Gastroesophageal sphincter (tissue), 4 donors: ENCODE measurements at regions not wholly inside any gene's neighbourhood (a gene's known extent, or its start where the extent isn't known, plus 50 kb on each side); places are given as distances from the start of the nearest gene placed in this dataset.

Experiments used
- ATAC-seq: fragments of 150-250 bp; one replicate; pipeline ENCODE4 v1.9.1; 2016; ENCODE audit warnings: mild to moderate bottlenecking, moderate library complexity
- H3K27ac ChIP-seq, 4 donors: fragments of 200-600 bp; sonication (generic) in 3 of 4; 1 replicate in 3 of 4; 2 replicates in 1 of 4; pipeline ENCODE4 v1.5.1; 2016 to 2019
- H3K27me3 ChIP-seq: fragments of 200-600 bp; sonication (generic); one replicate; pipeline ENCODE4 v1.5.1; 2019
- H3K36me3 ChIP-seq, 2 donors: fragments of 200-600 bp; sonication (generic); one replicate each; pipeline ENCODE4 v1.5.1; 2019; ENCODE audit warnings: control low read depth in 1 of 2
- H3K4me1 ChIP-seq, 3 donors: fragments of 200-600 bp; sonication (generic); 1 replicate in 2 of 3; 2 replicates in 1 of 3; pipeline ENCODE4 v1.5.1; 2016 to 2019; ENCODE audit warnings: control low read depth in 2 of 3
- H3K4me3 ChIP-seq, 2 donors: fragments of 200-600 bp; sonication (generic); one replicate each; pipeline ENCODE4 v1.5.1; 2019; ENCODE audit warnings: mild to moderate bottlenecking in 1 of 2, moderate library complexity in 1 of 2
- H3K9me3 ChIP-seq, 3 donors: fragments of 200-600 bp; sonication (generic); one replicate each; pipeline ENCODE4 v1.5.1; 2017 to 2019; ENCODE audit warnings: control low read depth in 2 of 3
- CTCF ChIP-seq, 4 experiments: fragments of 200-600 bp in 2 of 4; fragments of 450-650 bp in 2 of 4; sonication (generic) in 1 of 4; IDR thresholded peaks; one replicate each; pipeline ENCODE4 v1.5.1; 2017 to 2019; ENCODE audit warnings: antibody characterized with exemption in 4 of 4, mild to moderate bottlenecking in 2 of 4, moderate library complexity in 2 of 4
- EP300 ChIP-seq: sonication (generic); formaldehyde crosslinking; IDR thresholded peaks from one replicate; pipeline ENCODE4 v1.6.1; 2017; ENCODE audit warnings: antibody characterized with exemption, mild to moderate bottlenecking
- POLR2A ChIP-seq, 2 donors: fragments of 450-650 bp; IDR thresholded peaks; one replicate each; pipeline ENCODE4 v1.6.1; 2017; ENCODE audit warnings: antibody characterized with exemption in 2 of 2, mild to moderate bottlenecking in 2 of 2, moderate library complexity in 1 of 2
- POLR2AphosphoS5 ChIP-seq: sonication (generic); formaldehyde crosslinking; IDR thresholded peaks from one replicate; pipeline ENCODE4 v1.6.1; 2017; ENCODE audit warnings: antibody characterized with exemption
- WGBS, 2 donors: methylation state at CpG; one replicate each; pipeline ENCODE4 v1.1.5; 2018; ENCODE audit warnings: low coverage in 1 of 2; 5-methylcytosine and 5-hydroxymethylcytosine counted together

DNA sequence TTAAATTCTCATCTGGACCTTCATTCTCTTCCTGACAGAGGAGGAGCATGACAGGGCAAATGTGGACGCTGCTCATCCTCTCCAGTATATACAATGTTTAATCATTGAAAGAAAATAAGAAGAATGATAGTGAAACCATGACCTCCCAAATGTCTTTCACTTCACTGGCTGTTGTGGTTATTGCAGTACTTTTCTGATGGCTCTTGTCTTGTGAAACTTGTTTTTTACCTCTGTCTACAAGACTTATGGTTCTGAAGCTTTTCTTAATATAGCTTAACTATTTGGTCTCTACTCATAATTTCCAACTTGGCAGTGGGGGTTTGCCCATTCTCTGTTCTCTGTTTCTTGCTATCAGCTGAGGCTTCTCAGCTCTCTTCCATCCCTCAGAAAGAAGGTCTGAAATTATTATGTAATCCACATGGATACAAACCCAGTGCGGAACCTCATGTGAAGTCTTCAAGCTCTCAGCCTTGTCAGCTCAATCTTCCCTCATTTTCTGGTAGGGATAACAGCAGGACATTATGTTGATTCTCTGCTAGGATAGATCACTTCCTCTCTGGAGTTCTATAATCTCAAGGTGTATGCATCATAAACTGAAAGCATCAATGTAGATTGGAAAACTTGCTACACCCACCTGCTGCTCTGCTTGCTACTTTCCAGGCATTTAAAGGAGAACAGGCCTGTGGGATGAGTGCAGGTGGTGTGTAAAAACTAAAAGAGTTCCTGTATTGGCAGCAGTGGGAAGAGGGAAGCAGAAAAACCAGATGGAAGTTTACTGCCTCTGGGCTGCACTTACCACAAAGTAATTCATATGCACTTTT, 250.3 kb upstream of the HTR2A start:
- Histone ChIP-seq H3K27ac (no peak overlapping the region), H3K36me3 (no peaks in the 10 kb centered on the region), H3K27me3 (no peaks in the 10 kb centered on the region), H3K4me1 (no peaks in the 10 kb centered on the region), H3K4me3 (no peak overlapping the region), H3K9me3 (no peaks in the 10 kb centered on the region)
- WGBS, 2 donors, result 80 to 83% methylated on average over 2 of the region's 2 CpGs
- no peak for TF ChIP-seq EP300
- no peak for TF ChIP-seq CTCF (IDR thresholded peaks at IDR 0.05)
- TF ChIP-seq POLR2A (IDR thresholded peaks at IDR 0.05), result no peak
- TF ChIP-seq POLR2AphosphoS5, result no peak
- no peak for ATAC-seq

GRCh38 chr13:47146136-47146535, 249.3 kb upstream of the HTR2A start:
- Histone ChIP-seq H3K36me3 (no peaks in the 10 kb centered on the region), H3K4me1 (no peaks in the 10 kb centered on the region), H3K4me3 (no peak overlapping the region), H3K27me3 (no peaks in the 10 kb centered on the region), H3K9me3 (no peaks in the 10 kb centered on the region), H3K27ac (no peak overlapping the region)
- ATAC-seq, result no peak
- TF ChIP-seq POLR2AphosphoS5 (no peak), POLR2A (IDR thresholded peaks at IDR 0.05) (no peak), EP300 (no peak), CTCF (IDR thresholded peaks at IDR 0.05) (no peak)

DNA sequence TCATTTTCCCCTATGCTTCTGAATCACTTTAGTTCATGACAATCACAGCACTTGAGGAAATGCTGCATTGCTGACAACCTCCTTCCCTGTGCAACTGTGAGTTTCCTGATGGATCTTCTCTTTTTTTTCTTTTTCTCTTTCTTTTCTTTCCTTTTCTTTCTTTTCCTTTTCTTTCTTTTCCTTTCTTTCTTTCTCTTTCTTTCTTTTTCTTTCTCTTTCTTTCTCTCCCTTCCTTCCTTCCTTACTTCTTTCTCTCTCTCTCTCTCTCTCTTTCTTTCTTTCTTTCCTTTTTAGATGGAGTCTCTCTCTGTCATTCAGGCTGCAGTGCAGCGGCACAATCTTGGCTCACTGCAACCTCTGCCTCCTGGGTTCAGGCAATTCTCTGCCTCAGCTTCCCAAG, 247.9 kb upstream of the HTR2A start:
- TF ChIP-seq POLR2AphosphoS5 (no peak), CTCF (IDR thresholded peaks at IDR 0.05) (no peak), EP300 (no peak), POLR2A (IDR thresholded peaks at IDR 0.05) (no peak)
- H3K36me3 ChIP-seq, result no peaks in the 10 kb centered on the region
- WGBS, 2 donors, result 60 to 100% methylated on average over 1 of the region's 1 CpG
- H3K9me3 ChIP-seq, result no peaks in the 10 kb centered on the region
- H3K4me3 ChIP-seq, result no peak overlapping the region
- H3K27ac ChIP-seq, result no peak overlapping the region
- H3K4me1 ChIP-seq, result no peaks in the 10 kb centered on the region
- ATAC-seq, result no peak
- H3K27me3 ChIP-seq, result no peaks in the 10 kb centered on the region

- Histone ChIP-seq H3K27me3 (no peaks in the 10 kb centered on the region), H3K27ac (no peak overlapping the region), H3K36me3 (no peaks in the 10 kb centered on the region), H3K4me1 (no peaks in the 10 kb centered on the region), H3K9me3 (no peaks in the 10 kb centered on the region), H3K4me3 (no peak overlapping the region)
- ATAC-seq, result no peak
- WGBS, 2 donors, result 21 to 36% methylated on average over 2 of the region's 2 CpGs
- TF ChIP-seq POLR2AphosphoS5, result no peak
- no peak for TF ChIP-seq POLR2A (IDR thresholded peaks at IDR 0.05)
- no peak for TF ChIP-seq EP300
- no peak for TF ChIP-seq CTCF (IDR thresholded peaks at IDR 0.05)
Measured at GRCh38 chr13:47142105-47142504, 245.3 kb upstream of the HTR2A start.

GRCh38 chr13:47139519-47139918, 242.7 kb upstream of the HTR2A start:
- no peaks in the 10 kb centered on the region for H3K4me1 ChIP-seq
- H3K9me3 ChIP-seq, result no peaks in the 10 kb centered on the region
- WGBS, 2 donors, result 61 to 77% methylated on average over 1 to 2 of the region's 2 CpGs
- no peak overlapping the region for H3K4me3 ChIP-seq
- no peaks in the 10 kb centered on the region for H3K36me3 ChIP-seq
- TF ChIP-seq POLR2AphosphoS5 (no peak), CTCF (IDR thresholded peaks at IDR 0.05) (no peak), POLR2A (IDR thresholded peaks at IDR 0.05) (no peak)
- no peak for ATAC-seq
- no peaks in the 10 kb centered on the region for H3K27me3 ChIP-seq
- no peak overlapping the region for H3K27ac ChIP-seq
